Epithelial cell of proximal tubule (primary cell): ENCODE measurements at regions not wholly inside any gene's neighbourhood (a gene's known extent, or its start where the extent isn't known, plus 50 kb on each side); places are given as distances from the start of the nearest gene placed in this dataset.
"Not testable (repeated sequence)": the region's sequence is repeated elsewhere in the genome, so short reads cannot be mapped to it uniquely, and the experiment has no call there.

Experiments used
- DNase-seq: peaks from one replicate; pipeline ENCODE4 v3.0.0-alpha.2; 2011; ENCODE audit warnings: low read depth
- H3K4me3 ChIP-seq: 2 replicates; pipeline ENCODE4 v1.5.1; 2011; ENCODE audit warnings: low read depth, mild to moderate bottlenecking, low read length
- TF ChIP-seq, protein P1 (sequence below): conservative IDR thresholded peaks from 2 replicates; pipeline ENCODE4 v1.5.1; 2012; ENCODE audit warnings: low read depth, mild to moderate bottlenecking, low read length

DNA sequence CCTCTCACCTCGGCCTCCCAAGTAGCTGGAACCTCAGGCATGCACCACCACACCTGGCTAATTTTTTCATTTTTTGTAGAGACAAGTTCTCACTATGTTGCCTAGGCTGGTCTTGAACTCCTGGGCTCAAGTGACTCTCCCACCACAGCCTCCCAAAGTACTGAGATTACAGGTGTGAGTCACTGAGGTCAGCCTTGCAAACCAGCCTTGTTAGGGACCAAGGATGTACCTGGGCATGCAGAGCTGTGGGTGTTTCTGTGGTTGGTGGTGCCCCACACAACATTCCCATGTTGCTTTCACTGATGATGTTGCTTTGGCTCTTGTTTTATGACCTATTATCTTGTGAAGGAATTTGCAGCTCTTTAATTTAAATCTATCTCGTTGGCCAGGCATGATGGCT is 54.8 kb downstream of the OTUD1 start:
- TF ChIP-seq, protein P1, sequence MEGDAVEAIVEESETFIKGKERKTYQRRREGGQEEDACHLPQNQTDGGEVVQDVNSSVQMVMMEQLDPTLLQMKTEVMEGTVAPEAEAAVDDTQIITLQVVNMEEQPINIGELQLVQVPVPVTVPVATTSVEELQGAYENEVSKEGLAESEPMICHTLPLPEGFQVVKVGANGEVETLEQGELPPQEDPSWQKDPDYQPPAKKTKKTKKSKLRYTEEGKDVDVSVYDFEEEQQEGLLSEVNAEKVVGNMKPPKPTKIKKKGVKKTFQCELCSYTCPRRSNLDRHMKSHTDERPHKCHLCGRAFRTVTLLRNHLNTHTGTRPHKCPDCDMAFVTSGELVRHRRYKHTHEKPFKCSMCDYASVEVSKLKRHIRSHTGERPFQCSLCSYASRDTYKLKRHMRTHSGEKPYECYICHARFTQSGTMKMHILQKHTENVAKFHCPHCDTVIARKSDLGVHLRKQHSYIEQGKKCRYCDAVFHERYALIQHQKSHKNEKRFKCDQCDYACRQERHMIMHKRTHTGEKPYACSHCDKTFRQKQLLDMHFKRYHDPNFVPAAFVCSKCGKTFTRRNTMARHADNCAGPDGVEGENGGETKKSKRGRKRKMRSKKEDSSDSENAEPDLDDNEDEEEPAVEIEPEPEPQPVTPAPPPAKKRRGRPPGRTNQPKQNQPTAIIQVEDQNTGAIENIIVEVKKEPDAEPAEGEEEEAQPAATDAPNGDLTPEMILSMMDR = no peak
- no peak for DNase-seq
- no peak overlapping the region for H3K4me3 ChIP-seq

DNA sequence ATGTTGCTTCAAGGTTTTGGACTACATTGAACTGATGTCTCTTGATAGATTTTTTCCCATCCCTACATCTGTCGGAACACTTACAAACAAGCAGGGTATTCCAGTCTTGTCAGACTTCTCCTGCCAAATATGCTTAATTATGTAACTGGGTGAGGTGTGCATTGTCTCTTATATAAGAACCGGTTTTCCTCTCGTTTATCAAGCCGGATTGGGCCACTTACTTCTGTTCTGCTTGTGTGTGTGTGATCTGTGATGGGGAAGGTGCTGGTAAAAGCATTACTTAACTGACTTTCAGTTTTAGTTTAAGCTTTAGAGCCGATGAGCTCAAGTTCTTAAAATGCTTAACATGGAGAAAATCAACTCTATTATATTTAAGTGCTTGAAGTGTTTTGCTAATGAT is 57.9 kb downstream of the OTUD1 start:
- TF ChIP-seq, protein P1 = no peak
- DNase-seq = no peak
- H3K4me3 ChIP-seq = no peak overlapping the region

DNA sequence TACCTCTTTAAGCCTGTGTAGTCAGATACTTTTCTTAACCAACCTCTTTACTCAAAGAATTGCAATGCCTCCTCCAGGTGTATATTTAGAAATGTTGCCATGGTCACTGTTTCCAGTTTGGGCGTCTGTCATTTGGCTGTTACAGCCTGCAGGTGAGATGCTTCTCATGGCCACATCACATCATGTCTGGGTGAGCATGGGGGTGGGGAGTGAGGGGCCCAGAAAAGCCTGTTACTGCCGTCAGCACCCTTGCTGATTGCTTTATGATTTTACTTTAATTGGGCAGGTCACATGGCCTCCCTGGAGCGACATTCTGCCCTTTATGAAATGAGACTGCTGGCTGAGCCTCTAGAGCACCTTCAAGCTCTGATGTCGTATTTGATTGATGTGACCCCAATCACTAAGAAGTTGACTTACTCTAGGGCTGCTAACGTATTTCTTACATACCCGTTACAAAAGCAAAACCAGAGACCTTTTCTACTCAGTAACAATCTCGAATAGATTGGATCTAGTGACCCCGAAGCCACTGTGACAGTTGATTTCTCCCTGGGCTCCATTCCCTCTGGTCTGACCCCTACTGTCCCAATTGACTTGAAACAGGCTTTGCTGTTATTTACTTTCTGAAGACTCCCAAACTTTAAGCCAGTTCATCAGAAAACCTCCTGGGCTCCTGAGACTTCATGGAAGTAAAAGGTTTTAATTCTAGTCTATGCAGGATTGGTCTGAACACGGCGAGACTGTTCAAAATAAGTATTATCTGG is 60.7 kb downstream of the OTUD1 start:
- TF ChIP-seq, protein P1 = no peak
- H3K4me3 ChIP-seq = no peak overlapping the region
- no peak for DNase-seq

DNA sequence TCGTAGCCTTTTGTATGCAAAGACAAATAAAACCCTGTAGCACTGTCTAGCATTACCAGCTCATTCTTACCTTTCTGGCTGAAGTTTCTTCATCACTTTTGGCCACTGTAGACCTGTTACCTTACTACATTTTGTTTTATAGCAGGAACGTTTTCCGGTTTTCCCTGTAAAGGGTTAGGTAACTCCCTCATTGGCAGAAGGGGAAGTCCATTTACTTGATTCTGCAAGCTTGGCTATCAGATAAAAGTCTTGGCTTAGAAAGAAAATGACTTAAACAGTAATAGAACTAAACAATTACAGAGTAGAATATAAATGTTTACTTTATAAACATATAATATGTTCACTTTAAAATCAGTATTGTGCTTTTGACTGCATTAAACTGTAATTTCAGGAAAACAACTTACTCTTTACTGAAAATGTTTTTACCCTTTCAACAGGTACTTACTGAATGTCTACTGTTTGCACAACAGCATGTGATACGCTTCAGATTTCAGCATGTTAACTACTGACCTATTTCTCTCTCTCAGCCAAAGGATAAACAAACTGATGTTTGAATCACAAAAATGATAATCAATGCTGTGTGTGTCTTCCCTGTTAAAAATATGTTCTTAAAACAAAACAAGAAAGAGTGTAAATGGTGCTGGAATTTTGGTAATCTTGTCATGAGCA is 67.1 kb downstream of the OTUD1 start:
- no peak overlapping the region for H3K4me3 ChIP-seq
- DNase-seq = no peak
- TF ChIP-seq, protein P1 = no peak

DNA sequence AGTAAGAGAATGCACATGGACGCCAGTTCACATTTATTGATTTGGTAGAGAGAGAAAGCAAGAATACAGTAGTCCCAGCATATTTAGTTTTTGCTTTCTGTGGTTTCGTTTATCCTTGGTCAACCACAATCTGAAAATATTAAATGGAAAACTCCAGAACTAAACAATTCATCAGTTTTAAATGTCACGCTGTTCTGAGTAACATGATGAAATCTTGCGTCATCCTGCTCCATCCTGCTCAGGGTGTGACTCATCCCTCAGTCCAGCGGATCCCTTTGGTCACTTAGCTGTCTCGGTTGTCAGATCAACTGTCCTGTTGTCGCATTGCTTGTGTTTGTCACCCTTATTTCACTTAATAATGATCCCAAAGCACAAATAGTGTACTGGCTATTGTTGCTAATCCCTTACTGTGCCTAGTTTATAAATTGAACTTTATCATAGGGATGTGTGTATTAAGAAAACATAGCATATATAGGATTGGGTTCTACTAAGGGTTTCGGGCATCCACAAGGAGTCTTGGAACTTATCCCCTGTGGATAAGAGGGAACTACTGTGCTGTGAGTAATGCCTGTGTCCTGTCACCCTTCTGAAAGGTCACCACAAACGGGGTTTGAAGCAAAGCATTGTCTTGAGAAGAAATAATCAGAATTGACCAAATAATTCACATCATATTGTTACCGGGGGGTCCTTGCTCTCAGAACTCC is 73.6 kb downstream of the OTUD1 start:
- H3K4me3 ChIP-seq = no peak overlapping the region
- TF ChIP-seq, protein P1 = no peak
- no peak for DNase-seq

DNA sequence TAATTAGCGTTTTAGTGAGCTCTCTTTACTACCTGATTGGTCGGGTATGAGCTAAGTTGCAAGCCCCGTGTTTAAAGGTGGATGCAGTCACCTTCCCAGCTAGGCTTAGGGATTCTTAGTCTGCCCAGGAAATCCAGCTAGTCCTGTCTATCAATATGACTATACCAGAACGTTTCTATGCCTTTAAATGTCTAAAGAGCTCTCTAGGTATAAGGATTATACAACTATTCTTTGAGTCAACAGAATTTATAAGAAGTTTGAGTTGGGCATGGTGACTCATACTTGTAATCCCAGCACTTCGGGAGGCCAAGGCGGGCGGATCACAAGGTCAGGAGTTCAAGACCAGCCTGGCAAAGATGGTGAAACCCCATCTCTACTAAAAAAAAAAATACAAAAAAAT is 74.7 kb downstream of the OTUD1 start:
- not testable (repeated sequence) for DNase-seq, H3K4me3 ChIP-seq

DNA sequence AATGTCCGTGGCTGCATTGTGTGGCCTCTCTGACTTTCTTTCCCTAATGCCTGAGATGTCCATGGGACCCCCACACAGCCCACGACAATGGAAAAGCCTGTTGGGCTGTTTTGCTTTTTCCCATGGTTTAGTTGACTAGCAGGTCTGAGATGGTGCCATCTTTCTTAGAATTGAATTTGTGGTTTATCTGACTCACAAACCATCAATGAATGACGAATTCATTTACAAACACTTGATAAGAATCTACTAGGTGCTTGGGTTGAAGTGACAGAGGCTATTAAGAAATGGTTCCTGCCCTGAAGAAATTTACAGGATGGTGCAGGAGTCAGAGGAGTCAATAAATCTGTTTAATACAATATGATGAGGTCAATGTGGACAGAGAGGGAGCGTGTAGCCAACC is 75.4 kb downstream of the OTUD1 start:
- DNase-seq = no peak
- no peak overlapping the region for H3K4me3 ChIP-seq
- TF ChIP-seq, protein P1 = no peak
